ENCODE measurements at regions not wholly inside any gene's neighbourhood (a gene's known extent, or its start where the extent isn't known, plus 50 kb on each side); places are given as distances from the start of the nearest gene placed in this dataset.

- TF ChIP-seq EP300 (conservative IDR thresholded peaks at IDR 0.05; ENCODE audit: poor library complexity, severe bottlenecking) (no peak), MXI1 (conservative IDR thresholded peaks at IDR 0.05; ENCODE audit: poor library complexity, severe bottlenecking) (no peak), POLR2AphosphoS5 (IDR thresholded peaks at IDR 0.05) (no peak), REST (IDR thresholded peaks at IDR 0.05; ENCODE audit: borderline replicate concordance) (no peak), SMC3 (conservative IDR thresholded peaks at IDR 0.05; ENCODE audit: poor library complexity) (no peak)
- H3K9me3 ChIP-seq (ENCODE audit: low read length) = no peaks in the 10 kb centered on the region
- H3K4me3 ChIP-seq (ENCODE audit: low read length) = no peak overlapping the region
Measured at GRCh38 chr14:104371031-104371430, 208.5 kb upstream of the C14orf180 start.

DNA sequence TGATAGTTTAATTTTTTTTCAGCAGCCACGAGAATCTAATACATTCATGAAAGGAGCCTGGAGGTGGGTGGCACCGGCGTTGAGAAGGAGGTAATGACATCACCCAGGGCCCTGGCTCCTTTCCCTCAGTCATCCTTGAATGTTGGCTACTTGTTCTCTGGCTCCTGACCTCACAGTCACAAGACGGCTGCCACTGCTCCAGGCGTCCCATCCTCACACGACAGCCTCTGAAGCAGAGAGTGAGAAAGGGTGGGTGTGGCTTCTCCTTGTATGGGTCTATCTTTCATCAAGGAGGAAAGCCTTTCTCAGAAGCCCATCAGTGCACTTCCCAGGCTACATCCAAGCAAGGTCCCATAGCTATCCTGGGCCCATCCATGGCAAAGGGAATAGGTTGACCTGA is 207.6 kb upstream of the C14orf180 start:
- no peaks in the 10 kb centered on the region for H3K9me3 ChIP-seq (ENCODE audit: low read length)
- H3K4me2 ChIP-seq (ENCODE audit: low read length) = no peak overlapping the region
- H3F3A ChIP-seq (ENCODE audit: insufficient read depth, low read length, poor library complexity, severe bottlenecking) = no peaks in the 10 kb centered on the region
- no peaks in the 10 kb centered on the region for H3K27me3 ChIP-seq (ENCODE audit: insufficient read depth, low read depth, low read length)
- TF ChIP-seq EP300 (conservative IDR thresholded peaks at IDR 0.05; ENCODE audit: poor library complexity, severe bottlenecking) (no peak), POLR2AphosphoS5 (IDR thresholded peaks at IDR 0.05) (no peak), RAD21 (conservative IDR thresholded peaks at IDR 0.05) (no peak), REST (IDR thresholded peaks at IDR 0.05; ENCODE audit: borderline replicate concordance) (no peak), TAF1 (IDR thresholded peaks at IDR 0.05; ENCODE audit: low read depth) (no peak), EZH2 (IDR thresholded peaks at IDR 0.05; ENCODE audit: borderline replicate concordance, insufficient read depth, low read length, poor library complexity, severe bottlenecking) (no peak), MXI1 (conservative IDR thresholded peaks at IDR 0.05; ENCODE audit: poor library complexity, severe bottlenecking) (no peak), SMC3 (conservative IDR thresholded peaks at IDR 0.05; ENCODE audit: poor library complexity) (no peak)
- TF ChIP-seq, protein P1, sequence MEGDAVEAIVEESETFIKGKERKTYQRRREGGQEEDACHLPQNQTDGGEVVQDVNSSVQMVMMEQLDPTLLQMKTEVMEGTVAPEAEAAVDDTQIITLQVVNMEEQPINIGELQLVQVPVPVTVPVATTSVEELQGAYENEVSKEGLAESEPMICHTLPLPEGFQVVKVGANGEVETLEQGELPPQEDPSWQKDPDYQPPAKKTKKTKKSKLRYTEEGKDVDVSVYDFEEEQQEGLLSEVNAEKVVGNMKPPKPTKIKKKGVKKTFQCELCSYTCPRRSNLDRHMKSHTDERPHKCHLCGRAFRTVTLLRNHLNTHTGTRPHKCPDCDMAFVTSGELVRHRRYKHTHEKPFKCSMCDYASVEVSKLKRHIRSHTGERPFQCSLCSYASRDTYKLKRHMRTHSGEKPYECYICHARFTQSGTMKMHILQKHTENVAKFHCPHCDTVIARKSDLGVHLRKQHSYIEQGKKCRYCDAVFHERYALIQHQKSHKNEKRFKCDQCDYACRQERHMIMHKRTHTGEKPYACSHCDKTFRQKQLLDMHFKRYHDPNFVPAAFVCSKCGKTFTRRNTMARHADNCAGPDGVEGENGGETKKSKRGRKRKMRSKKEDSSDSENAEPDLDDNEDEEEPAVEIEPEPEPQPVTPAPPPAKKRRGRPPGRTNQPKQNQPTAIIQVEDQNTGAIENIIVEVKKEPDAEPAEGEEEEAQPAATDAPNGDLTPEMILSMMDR (IDR thresholded peaks at IDR 0.05; ENCODE audit: poor library complexity, severe bottlenecking) = no peak
- no peaks in the 10 kb centered on the region for H3K9me2 ChIP-seq (ENCODE audit: insufficient read depth, low read length)
- H3K79me2 ChIP-seq (replicated peaks; ENCODE audit: insufficient read depth, low read length) = no peaks in the 10 kb centered on the region
- no peak overlapping the region for H3K27ac ChIP-seq (ENCODE audit: low read length)
- H3K9ac ChIP-seq (ENCODE audit: low read length) = no peak overlapping the region
- H3K36me3 ChIP-seq (ENCODE audit: insufficient read depth, low read length) = no peaks in the 10 kb centered on the region
- H3K4me3 ChIP-seq (ENCODE audit: low read length) = no peak overlapping the region
- H4K20me1 ChIP-seq (ENCODE audit: insufficient read depth) = no peaks in the 10 kb centered on the region
- H2AFZ ChIP-seq (ENCODE audit: low read depth, low read length) = no peak overlapping the region

More at GRCh38 chr14:104371031-104371430, 208.5 kb upstream of the C14orf180 start:
- Histone ChIP-seq H3K27me3 (ENCODE audit: insufficient read depth, low read depth, low read length) (no peaks in the 10 kb centered on the region), H3K36me3 (ENCODE audit: insufficient read depth, low read length) (no peaks in the 10 kb centered on the region), H3K79me2 (replicated peaks; ENCODE audit: insufficient read depth, low read length) (no peaks in the 10 kb centered on the region), H3F3A (ENCODE audit: insufficient read depth, low read length, poor library complexity, severe bottlenecking) (no peaks in the 10 kb centered on the region), H4K20me1 (ENCODE audit: insufficient read depth) (no peaks in the 10 kb centered on the region), H3K27ac (ENCODE audit: low read length) (no peak overlapping the region), H3K9ac (ENCODE audit: low read length) (no peak overlapping the region), H3K4me2 (ENCODE audit: low read length) (no peak overlapping the region), H2AFZ (ENCODE audit: low read depth, low read length) (no peak overlapping the region), H3K9me2 (ENCODE audit: insufficient read depth, low read length) (no peaks in the 10 kb centered on the region)
